ENCODE measurements at regions not wholly inside any gene's neighbourhood (a gene's known extent, or its start where the extent isn't known, plus 50 kb on each side); places are given as distances from the start of the nearest gene placed in this dataset.

GRCh38 chr2:234438305-234438977, 58.4 kb downstream of the ARL4C start:
- no peak for DNase-seq

GRCh38 chr2:234437642-234438304, 59.1 kb downstream of the ARL4C start:
- no peak for DNase-seq

- DNase-seq = no peak
Measured at GRCh38 chr2:234436482-234436837, 60.4 kb downstream of the ARL4C start.

DNA sequence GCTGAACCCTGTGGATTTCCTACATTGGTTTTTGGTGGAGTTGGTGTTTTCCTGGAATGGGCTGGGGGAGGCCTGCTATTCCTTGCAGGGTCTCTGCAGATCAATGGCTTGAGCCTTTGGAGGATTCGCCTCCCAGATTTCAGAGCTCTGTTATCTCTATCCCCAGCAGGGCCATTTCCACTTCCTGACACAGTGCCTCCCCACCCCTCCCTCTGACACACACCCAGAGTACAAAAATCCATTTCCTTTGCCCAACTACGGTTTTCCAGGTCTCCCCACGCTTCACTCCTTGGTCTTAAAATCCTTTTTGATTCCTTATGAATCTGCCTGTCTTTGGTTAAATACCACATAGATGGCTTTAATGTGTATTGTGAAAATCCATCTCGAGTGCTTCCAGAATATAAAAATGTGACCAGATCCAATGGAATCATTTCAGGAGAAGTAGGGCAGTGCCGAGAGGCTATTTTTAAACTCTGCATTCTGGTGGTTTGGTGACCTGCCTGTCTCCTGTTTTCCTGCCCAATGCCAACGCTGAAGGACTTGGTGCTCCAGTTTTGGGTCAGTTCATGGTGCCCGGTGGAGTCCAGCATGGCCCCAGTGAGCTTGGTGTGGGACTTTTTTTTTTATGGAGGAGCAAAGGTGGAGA, 60.9 kb downstream of the ARL4C start:
- DNase-seq = no peak

- no peak for DNase-seq
Measured at GRCh38 chr2:234433201-234433600, 63.7 kb downstream of the ARL4C start.

DNA sequence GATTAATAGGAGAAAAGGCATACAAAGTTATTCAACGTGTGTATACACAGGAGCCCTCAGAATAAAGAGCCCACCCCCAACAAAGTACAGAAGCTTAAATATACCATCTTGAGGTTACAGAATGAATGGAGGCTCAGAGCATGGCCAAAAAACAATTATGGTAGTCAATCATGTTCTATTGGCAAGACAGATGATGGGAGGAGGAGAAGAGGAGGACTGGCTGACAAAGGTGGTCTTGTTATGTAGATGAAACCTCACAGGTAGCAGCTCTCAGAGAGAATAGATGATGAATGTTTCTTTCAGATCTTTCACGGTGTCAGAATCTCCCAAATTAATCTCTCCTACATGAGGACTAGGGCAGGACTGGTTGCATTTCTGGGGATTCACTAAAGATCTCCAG, 66.0 kb downstream of the ARL4C start:
- no peak for DNase-seq

DNA sequence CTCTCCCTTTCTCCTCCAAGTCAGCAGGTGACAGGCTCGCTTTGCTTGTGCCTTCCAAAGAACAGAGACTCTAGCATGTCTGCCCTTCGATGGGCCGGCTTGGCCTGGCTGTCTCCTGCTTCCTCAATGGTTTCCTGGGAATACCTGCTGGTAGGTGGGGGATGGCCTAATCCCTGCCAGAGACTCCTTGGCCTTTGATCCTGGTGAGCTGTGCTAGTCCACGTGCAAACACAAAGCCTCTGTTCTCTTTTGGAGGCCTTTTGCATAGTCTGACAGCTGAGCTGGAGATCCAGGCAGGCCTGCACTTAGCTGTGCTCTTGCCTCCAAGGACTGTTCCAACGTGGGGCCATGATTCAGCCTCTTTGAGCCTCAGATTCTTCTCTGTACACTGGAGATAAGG, 67.6 kb downstream of the ARL4C start:
- no peak for DNase-seq

DNA sequence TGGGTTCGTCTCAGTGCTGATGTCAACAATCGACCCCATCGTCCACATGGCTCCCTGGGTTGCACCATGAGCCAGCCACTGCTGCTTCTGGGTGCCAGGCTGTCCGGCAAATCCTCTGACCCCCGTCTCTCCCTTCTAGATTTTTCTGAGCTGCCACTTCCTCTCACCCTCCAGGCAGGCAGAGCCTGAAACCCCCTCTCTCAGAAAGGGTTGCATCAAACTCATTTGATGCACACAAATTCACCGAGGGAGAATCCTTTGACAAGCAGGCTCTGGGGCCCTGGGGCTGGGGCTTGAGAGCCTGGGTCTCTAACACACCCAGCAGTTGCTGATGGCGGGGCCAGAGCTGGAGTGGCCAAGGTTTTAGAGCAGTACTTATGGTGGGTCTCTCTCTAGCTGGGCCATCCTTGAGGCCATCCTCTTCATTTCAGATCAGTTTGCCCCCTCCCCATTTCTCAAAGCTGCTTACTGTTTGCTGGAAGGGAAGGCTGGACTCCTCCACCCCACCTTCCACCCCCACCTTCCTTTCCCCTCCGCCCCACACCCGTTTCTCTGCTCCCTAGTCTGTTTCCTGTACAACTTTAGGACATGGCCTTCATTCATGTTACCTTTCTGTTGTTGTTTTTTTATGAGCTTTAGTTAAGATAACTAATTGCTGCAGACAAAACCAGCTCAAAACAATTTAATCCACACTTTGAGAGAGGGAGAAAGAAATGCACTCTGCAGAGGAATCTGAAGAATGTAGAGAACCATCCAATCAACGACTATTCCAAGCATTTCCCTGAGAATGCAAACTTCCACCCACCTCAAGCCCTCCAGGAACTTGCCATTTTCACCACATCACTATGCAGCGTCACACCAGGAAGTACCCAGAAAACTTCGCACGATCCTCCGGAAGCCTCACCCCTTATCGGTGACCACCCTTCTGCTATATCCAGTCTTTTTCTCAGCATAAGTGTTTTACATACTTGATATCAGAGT, 69.5 kb downstream of the ARL4C start:
- no peak for DNase-seq

GRCh38 chr2:234426616-234427015, 70.3 kb downstream of the ARL4C start:
- DNase-seq = no peak

- no peak for DNase-seq
Measured at GRCh38 chr2:234425639-234426603, 71.0 kb downstream of the ARL4C start.

- no peak for DNase-seq
Measured at GRCh38 chr2:234423884-234424283, 73.0 kb downstream of the ARL4C start.

DNA sequence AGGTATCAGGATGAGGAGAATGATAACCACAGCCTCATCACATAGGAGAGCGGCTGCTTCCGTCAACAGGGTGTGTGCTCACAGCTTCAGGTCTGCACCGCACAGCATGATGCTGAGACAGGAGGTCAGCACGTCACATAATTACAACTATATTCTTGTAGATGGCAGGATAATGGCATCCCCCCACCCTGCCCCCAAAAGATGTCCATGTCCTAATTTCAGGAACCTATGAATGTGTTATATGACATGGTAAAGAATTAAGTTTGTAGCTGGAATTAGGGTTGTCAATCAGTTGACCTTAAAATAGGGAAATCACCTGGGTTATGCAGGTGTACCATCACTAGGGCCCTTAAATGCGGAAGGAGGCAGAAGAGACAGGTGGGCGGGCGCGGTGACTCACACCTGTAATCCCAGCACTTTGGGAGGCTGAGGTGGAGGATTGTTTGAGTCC, 73.9 kb downstream of the ARL4C start:
- no peak for DNase-seq

- DNase-seq = no peak
Measured at GRCh38 chr2:234422273-234422732, 74.6 kb downstream of the ARL4C start.

DNA sequence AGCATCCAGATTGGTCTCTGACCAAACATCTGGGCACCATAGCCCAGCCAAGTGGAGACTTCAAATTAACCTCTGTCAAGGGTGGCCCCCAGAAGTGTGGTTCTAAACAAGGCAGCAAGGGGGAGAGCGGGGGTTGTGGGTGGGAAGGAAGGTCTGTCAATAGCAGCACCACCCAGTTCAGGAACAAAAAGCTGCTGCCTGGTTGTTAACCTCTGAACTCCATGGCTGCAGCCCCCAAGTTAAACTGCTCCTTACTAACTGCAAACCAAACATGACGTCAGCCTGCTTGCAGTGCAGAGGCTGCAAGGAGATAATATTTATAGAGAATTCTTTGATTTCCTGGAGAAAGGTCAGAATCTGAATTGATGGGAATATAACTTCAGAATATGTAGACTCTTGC, 76.5 kb downstream of the ARL4C start:
- DNase-seq = no peak

DNA sequence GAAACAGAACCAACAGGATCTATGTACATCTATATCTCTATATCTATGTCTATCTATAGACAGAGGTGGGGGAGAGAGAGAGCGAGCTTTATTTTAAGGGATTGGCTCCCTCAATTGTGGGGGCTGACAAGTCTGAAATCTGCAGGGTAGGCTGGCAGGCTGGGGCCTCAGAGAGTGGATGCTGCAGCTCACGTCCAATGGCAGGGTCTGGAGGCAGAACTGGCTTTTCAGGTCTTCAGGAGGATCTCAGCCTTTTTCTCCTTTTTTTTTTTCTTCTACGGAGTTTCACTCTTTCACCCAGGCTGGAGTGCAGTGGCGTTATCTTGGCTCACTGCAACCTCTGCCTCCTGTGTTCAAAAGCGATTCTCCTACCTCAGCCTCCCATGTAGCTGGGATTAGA, 77.2 kb downstream of the ARL4C start:
- no peak for DNase-seq

- DNase-seq = no peak
Measured at GRCh38 chr2:234415706-234416105, 81.2 kb downstream of the ARL4C start.

- DNase-seq = no peak
Measured at GRCh38 chr2:234414596-234414995, 82.3 kb downstream of the ARL4C start.

DNA sequence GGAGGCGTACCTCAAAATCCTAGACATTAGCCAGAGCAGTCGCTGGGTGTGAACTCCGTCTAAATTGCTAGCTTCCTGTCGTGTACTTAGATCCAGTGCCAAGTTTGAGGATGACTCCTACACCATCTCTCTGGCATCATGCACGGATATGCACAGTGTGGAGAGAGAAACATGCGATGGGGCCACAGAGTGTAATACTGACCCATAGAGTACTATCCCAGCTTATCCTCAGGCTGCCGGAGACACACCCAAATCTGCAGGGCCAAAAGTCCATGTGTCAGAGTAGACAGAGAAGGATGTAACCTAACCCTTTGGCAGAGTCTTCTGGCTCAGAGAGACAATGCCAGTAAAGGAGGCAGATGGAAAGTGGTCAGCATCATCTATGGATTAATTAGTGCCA, 84.2 kb downstream of the ARL4C start:
- DNase-seq = no peak

DNA sequence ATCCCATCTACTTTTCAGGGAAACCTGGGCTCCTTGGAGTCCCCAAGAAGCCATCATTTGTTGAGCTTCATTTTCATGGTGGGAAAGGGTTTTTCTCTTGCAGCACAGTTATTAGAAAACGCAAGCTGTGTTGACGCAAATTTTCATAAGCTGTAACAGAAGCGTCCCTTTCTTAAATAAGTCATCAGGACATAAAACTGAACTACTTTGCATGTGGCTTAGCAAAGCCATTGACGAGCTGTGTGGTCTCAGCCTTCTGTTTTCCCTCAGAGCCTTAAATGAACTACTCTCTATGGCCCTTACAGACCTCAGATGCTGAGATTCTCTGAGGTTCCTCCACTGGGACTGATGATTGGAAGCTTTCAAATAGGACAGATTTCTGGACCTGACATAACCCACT, 85.1 kb downstream of the ARL4C start:
- no peak for DNase-seq

- no peak for DNase-seq
Measured at GRCh38 chr2:234410526-234410925, 86.4 kb downstream of the ARL4C start.

DNA sequence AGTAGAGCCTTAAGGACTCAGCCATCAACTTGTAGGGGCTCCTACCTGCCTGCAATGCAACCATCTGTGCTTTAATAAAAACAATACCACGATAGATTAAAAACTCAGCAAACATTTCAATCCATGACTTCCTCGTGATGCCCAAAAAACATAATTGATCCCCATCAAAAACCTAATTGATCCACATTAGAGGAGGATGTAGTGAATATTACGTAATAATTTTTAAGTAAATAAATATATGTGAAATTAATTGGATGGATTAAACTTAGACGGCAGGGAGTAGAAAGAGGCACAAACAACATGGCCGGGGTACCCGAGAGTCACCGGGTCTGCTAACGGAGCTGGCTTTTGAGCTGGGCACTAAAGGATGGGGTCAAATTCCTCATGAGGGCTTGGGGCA, 87.3 kb downstream of the ARL4C start:
- no peak for DNase-seq

- DNase-seq = no peak
Measured at GRCh38 chr2:234406085-234406484, 90.8 kb downstream of the ARL4C start.

Measured in NCI-H1417 treated with DMSO at 0.1 percent for 48 hours (cell line).